ENCODE measurements at regions not wholly inside any gene's neighbourhood (a gene's known extent, or its start where the extent isn't known, plus 50 kb on each side); places are given as distances from the start of the nearest gene placed in this dataset.

DNA sequence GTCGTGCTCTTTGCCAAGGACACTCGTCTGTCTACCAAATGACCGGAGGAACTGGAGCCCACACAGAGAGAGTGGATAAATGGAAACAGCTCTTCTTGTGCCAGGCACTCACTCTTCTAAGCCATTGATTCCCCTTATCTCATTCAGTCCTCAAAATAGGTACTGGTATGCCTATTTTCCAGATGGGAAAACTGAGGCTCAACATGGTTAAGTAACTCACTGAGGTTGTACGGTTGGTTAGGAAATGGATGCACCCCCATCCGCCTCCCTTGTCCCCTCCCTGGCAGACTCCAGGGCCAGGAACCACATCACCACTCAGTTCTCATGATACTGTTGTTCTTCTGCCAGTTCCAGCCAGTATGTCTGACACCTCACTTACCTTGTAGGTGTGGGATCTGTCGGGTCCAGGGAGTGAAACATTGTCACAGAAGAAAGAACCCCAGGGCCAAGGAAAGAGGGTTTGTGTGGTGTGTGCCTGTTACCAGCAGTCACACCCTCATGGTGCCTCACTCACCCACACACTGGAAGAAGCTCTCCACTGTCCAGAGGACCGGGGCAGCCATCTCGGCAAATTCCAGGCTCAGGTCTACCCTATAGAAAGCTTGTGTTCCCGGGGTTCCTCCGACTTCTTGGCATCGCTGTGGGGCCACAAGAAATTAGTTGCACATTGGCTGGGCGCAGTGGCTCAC lies 58.8 kb upstream of the TARDBP start:
- Histone ChIP-seq H2BK120ac (replicated peaks; ENCODE audit: low read depth, low read length) (no peak overlapping the region), H3K23me2 (ENCODE audit: low read depth, low read length) (no peaks in the 10 kb centered on the region), H2AFZ (ENCODE audit: low read length) (no peak overlapping the region), H3K4me1 (replicated peaks in 1 of 4; ENCODE audit: control insufficient read depth in 3 of 4, insufficient read depth in 4 of 4, low read length in 3 of 4) (peaks cover 0 to 6% (median 5%) of the 10 kb centered on the region in 4 experiments; a peak in 4 of 7 replicates), H2BK15ac (ENCODE audit: low read length) (0 out of 2 replicates have a peak overlapping the region, but pooled peaks have one; percentile 81), H3K23ac (ENCODE audit: insufficient read length) (no peak overlapping the region), H3K9ac (replicated peaks in 1 of 4; ENCODE audit: extremely low read depth in 1 of 4, low read depth in 3 of 4, low read length in 3 of 4) (no peak overlapping the region), H4K5ac (ENCODE audit: insufficient read length, low read depth, low read length) (no peak overlapping the region), H3K18ac (ENCODE audit: extremely low read depth, low read length) (no peak overlapping the region), H3K56ac (replicated peaks; ENCODE audit: insufficient read length, low read depth, low read length) (no peak overlapping the region), H3K27me3 (replicated peaks in 1 of 4; ENCODE audit: control insufficient read depth in 3 of 4, extremely low read depth in 1 of 4, insufficient read depth in 3 of 4, low read length in 3 of 4) (peaks cover 0 to 2% (median 0%) of the 10 kb centered on the region in 4 experiments; a peak in 1 of 7 replicates), H2BK20ac (ENCODE audit: low read length) (no peak overlapping the region), H2AK5ac (ENCODE audit: low read depth, low read length) (no peak overlapping the region), H3K14ac (ENCODE audit: insufficient read length) (no peak overlapping the region), H3K4me2 (ENCODE audit: insufficient read depth in 1 of 2, low read depth in 2 of 2, low read length in 2 of 2) (no peak overlapping the region), H4K8ac (ENCODE audit: extremely low read depth, insufficient read depth, low read length) (no peak overlapping the region), H2BK5ac (ENCODE audit: low read depth, low read length) (no peak overlapping the region), H3K79me2 (ENCODE audit: control insufficient read depth in 1 of 2, insufficient read depth in 2 of 2, low read length in 2 of 2) (no peaks in the 10 kb centered on the region), H2BK12ac (ENCODE audit: low read depth, low read length) (0 out of 2 replicates have a peak overlapping the region, but pooled peaks have one; percentile 3), H3K9me3 (ENCODE audit: insufficient read depth in 2 of 2, low read depth in 1 of 2, low read length in 1 of 2) (no peaks in the 10 kb centered on the region), H4K91ac (replicated peaks; ENCODE audit: insufficient read length, low read length) (no peak overlapping the region), H4K20me1 (replicated peaks in 1 of 2; ENCODE audit: control insufficient read depth in 1 of 2, insufficient read depth in 2 of 2, low read length in 2 of 2) (no peaks in the 10 kb centered on the region), H3K27ac (ENCODE audit: low read depth, low read length) (no peak overlapping the region), H3K4ac (replicated peaks; ENCODE audit: insufficient read length, low read depth, low read length) (no peak overlapping the region), H3K4me3 (ENCODE audit: extremely low read depth in 1 of 4, insufficient read depth in 2 of 4, low read depth in 3 of 4, low read length in 4 of 4) (no peak overlapping the region), H3K36me3 (ENCODE audit: control insufficient read depth in 2 of 4, insufficient read depth in 4 of 4, low read length in 3 of 4) (no peaks in the 10 kb centered on the region), H3K79me1 (ENCODE audit: low read depth, low read length) (no peaks in the 10 kb centered on the region)
- WGBS, 2 experiments (ENCODE audit: extremely low coverage in 1 of 2, insufficient coverage in 1 of 2, insufficient read length in 1 of 2, insufficient replicate concordance in 2 of 2, low coverage in 1 of 2, low lambda C conversion rate in 2 of 2, missing lambda C conversion rate in 1 of 2), result 91% methylated on average over 12 of the region's 12 CpGs; no CpG with 5 or more reads in 1 of the 2 experiments
- POLR2A ChIA-PET (ENCODE audit: partially characterized antibody), result interaction anchor here (1.5 kb wide), 1 partner anchor 26 kb away, joined by 4 read pairs; no protein-coding TSS in a partner anchor
- FAIRE-seq (no peak), DNase-seq (ENCODE audit: low read depth in 1 of 2, low spot score in 2 of 2) (no peak)
- CTCF ChIA-PET (ENCODE audit: partially characterized antibody), result interaction anchor here (0.9 to 1.0 kb wide), 2 partner anchors 12 to 66 kb away, joined by 3 to 4 read pairs; no protein-coding TSS in a partner anchor
- no peak for TF ChIP-seq RBBP5 (IDR thresholded peaks at IDR 0.05; ENCODE audit: borderline replicate concordance, low read depth, low read length)
- peak; percentile 71; the same call in 1 of the 2 replicates for TF ChIP-seq KDM1A (IDR thresholded peaks at IDR 0.05; ENCODE audit: borderline replicate concordance, low read length)

All from H1 (cell line).